HepG2 (cell line): ENCODE measurements at regions not wholly inside any gene's neighbourhood (a gene's known extent, or its start where the extent isn't known, plus 50 kb on each side); places are given as distances from the start of the nearest gene placed in this dataset.

Experiments
- ATAC-seq: fragments of 200-7000 bp; cut with Tn5 transposase; 3 replicates; pipeline ENCODE4 v1.9.1; 2020; ENCODE audit warnings: mild to moderate bottlenecking, moderate library complexity
- BruUV-seq: library from RNA; stranded (reverse); fragments of 400-500 nt; replicated peaks from 2 replicates; lab custom pipeline; 2021; lab: Mats Ljungman, UMichigan
- CTCF ChIA-PET: fragments of 300-600 bp; formaldehyde crosslinking; extraction: SDS; loops from one replicate; lab custom pipeline; 2021; ENCODE audit warnings: low total read pairs, inconsistent platforms, low intra/inter-chr PET ratio; lab: Yijun Ruan, JAX
- POLR2A ChIA-PET: fragments of 350-600 bp; sonication (Branson Sonifier 250); formaldehyde crosslinking; loops from one replicate; lab custom pipeline; 2020; ENCODE audit warnings: antibody characterized with exemption, inconsistent platforms; lab: Yijun Ruan, JAX
- DNase-seq: peaks from one replicate; pipeline ENCODE4 v3.0.0-alpha.2; 2015; ENCODE audit warnings: low spot score
- FAIRE-seq: peaks from 3 replicates; lab custom pipeline; 2011; peaks lifted over from hg19 to GRCh38; lab: Jason Lieb, UNC
- H2AFZ ChIP-seq: one replicate; pipeline ENCODE4 v1.6.1; 2011; ENCODE audit warnings: low read length, inconsistent platforms
- H3K27ac ChIP-seq: fragments of 300-600 bp; 3 replicates; pipeline ENCODE4 v1.8.0; 2011; ENCODE audit warnings: mixed run types, mild to moderate bottlenecking, mixed read lengths, low read length, inconsistent platforms; ENCODE audit not compliant: insufficient read depth; ENCODE audit errors: extremely low read length
- H3K27me3 ChIP-seq, 2 experiments: fragments of 200-600 bp in 1 of 2; 2 replicates in 1 of 2; 3 replicates in 1 of 2; pipeline versions ENCODE4 v1.6.0 to v1.8.0; 2011; ENCODE audit warnings: low read length in 2 of 2, mild to moderate bottlenecking in 2 of 2, moderate library complexity in 2 of 2, inconsistent platforms in 1 of 2; ENCODE audit not compliant: insufficient read depth in 2 of 2, control insufficient read depth in 1 of 2
- H3K36me3 ChIP-seq, 2 experiments: fragments of 200-600 bp in 1 of 2; replicated peaks in 1 of 2; 2 replicates in 1 of 2; 3 replicates in 1 of 2; pipeline versions ENCODE4 v1.5.1 to v1.8.0; 2011; ENCODE audit warnings: low read length in 2 of 2, inconsistent platforms in 1 of 2; ENCODE audit not compliant: insufficient read depth in 2 of 2, control insufficient read depth in 1 of 2
- H3K4me1 ChIP-seq: 2 replicates; pipeline ENCODE4 v1.5.1; 2012; ENCODE audit warnings: low read length, inconsistent platforms; ENCODE audit not compliant: insufficient read depth
- H3K4me2 ChIP-seq: 2 replicates; pipeline ENCODE4 v1.6.0; 2011; ENCODE audit warnings: low read depth, low read length, inconsistent platforms
- H3K4me3 ChIP-seq, 3 experiments: fragments of 200-600 bp in 1 of 3; sonication (generic), shearing (Covaris generic) in 1 of 3; replicated peaks in 1 of 3; 2 replicates each; pipeline ENCODE4 v1.5.1; 2011 to 2016; ENCODE audit warnings: low read length in 3 of 3, inconsistent platforms in 2 of 3, low read depth in 2 of 3, mild to moderate bottlenecking in 2 of 3, control low read depth in 1 of 3, mixed read lengths in 1 of 3; ENCODE audit not compliant: insufficient read depth in 1 of 3
- H3K79me2 ChIP-seq: one replicate; pipeline ENCODE4 v1.6.1; 2011; ENCODE audit warnings: low read length, inconsistent platforms; ENCODE audit not compliant: insufficient read depth
- H3K9ac ChIP-seq: 2 replicates; pipeline ENCODE4 v1.6.0; 2011; ENCODE audit warnings: mild to moderate bottlenecking, low read depth, low read length, inconsistent platforms; ENCODE audit not compliant: insufficient read depth
- H3K9me3 ChIP-seq: 2 replicates; pipeline ENCODE4 v1.5.1; 2012; ENCODE audit warnings: mild to moderate bottlenecking, low read length
- H4K20me1 ChIP-seq: 2 replicates; pipeline ENCODE4 v1.6.0; 2011; ENCODE audit warnings: inconsistent platforms, mild to moderate bottlenecking, low read length, moderate library complexity; ENCODE audit not compliant: insufficient read depth
- ARNTL ChIP-seq: sonication (generic); formaldehyde crosslinking; IDR thresholded peaks from 2 replicates; pipeline ENCODE4 v1.4.0; 2020; ENCODE audit warnings: mild to moderate bottlenecking, missing genetic modification reagents
- ETV5 ChIP-seq: IDR thresholded peaks from 2 replicates; pipeline ENCODE4 v1.6.1; 2018; ENCODE audit warnings: missing biosample characterization, missing genetic modification reagents, inconsistent platforms, borderline replicate concordance
- IKZF5 ChIP-seq: IDR thresholded peaks from 2 replicates; pipeline ENCODE4 v1.6.1; 2018; ENCODE audit warnings: missing genetic modification reagents, mild to moderate bottlenecking, missing compliant biosample characterization
- RFXANK ChIP-seq: IDR thresholded peaks from 2 replicates; pipeline ENCODE4 v1.6.1; 2016
- SRY ChIP-seq: sonication (generic); formaldehyde crosslinking; IDR thresholded peaks from 2 replicates; pipeline ENCODE4 v1.8.0; 2022; ENCODE audit warnings: mild to moderate bottlenecking, missing genetic modification reagents
- ZNF572 ChIP-seq: sonication (generic); formaldehyde crosslinking; IDR thresholded peaks from 2 replicates; pipeline ENCODE4 v1.5.1; 2020; ENCODE audit warnings: mild to moderate bottlenecking, missing genetic modification reagents
- ZNF607 ChIP-seq: sonication (generic); formaldehyde crosslinking; IDR thresholded peaks from 2 replicates; pipeline ENCODE4 v1.5.1; 2020; ENCODE audit warnings: missing genetic modification reagents, mild to moderate bottlenecking, borderline replicate concordance
- ZNF724P ChIP-seq: sonication (generic); formaldehyde crosslinking; IDR thresholded peaks from 2 replicates; pipeline ENCODE4 v1.8.0; 2022; ENCODE audit warnings: missing genetic modification reagents, borderline replicate concordance
- ZSCAN21 ChIP-seq: sonication (generic); formaldehyde crosslinking; IDR thresholded peaks from 2 replicates; pipeline ENCODE4 v1.8.0; 2022; ENCODE audit warnings: mild to moderate bottlenecking, missing genetic modification reagents, moderate library complexity, borderline replicate concordance
- WGBS: methylation state at CpG from one replicate; pipeline ENCODE4 v1.1.6; 2017; ENCODE audit warnings: low lambda C conversion rate; 5-methylcytosine and 5-hydroxymethylcytosine counted together
- in situ Hi-C: cut with HindIII; loops from 2 replicates; pipeline ENCODE4 v1.10.0; 2017; ENCODE audit warnings: low pct_unique_long_range_greater_than_20kb; ENCODE audit not compliant: extremely low pct_ligation_motif_present
- intact Hi-C: fragments of 100-400 bp; cut with micrococcal nuclease; formaldehyde crosslinking; loops from one replicate; pipeline ENCODE4 v1.10.0; 2022; ENCODE audit not compliant: unreplicated experiment
- TF ChIP-seq, protein P1 (sequence below): sonication (generic); formaldehyde crosslinking; IDR thresholded peaks from 2 replicates; pipeline ENCODE4 v1.4.0; 2020; ENCODE audit warnings: missing genetic modification reagents, borderline replicate concordance
- TF ChIP-seq, protein P2 (sequence below): sonication (generic); formaldehyde crosslinking; IDR thresholded peaks from 2 replicates; pipeline ENCODE4 v1.5.0; 2020; ENCODE audit warnings: mild to moderate bottlenecking, missing genetic modification reagents

- in situ Hi-C loops (loop anchor here (10.0 kb wide), 1 partner anchor 129 kb away; no protein-coding TSS in a partner anchor), intact Hi-C loops (no loop called here)
- H3K9me3 ChIP-seq: no peaks in the 10 kb centered on the region
- H3K36me3 ChIP-seq: peaks cover 8 to 37% of the 10 kb centered on the region in 2 experiments
- no peak overlapping the region for H3K27ac ChIP-seq
- H3K27me3 ChIP-seq: no peaks in the 10 kb centered on the region
- no peak overlapping the region for H3K4me3 ChIP-seq
- POLR2A ChIA-PET: no interaction called here
- H2AFZ ChIP-seq: no peak overlapping the region
- ATAC-seq (no peak), DNase-seq (no peak), FAIRE-seq (no peak)
- no TSS peak for BruUV-seq
- TF ChIP-seq ZNF572 (CRISPR knock-in tag) (no peak), IKZF5 (CRISPR knock-in tag) (no peak), ARNTL (CRISPR knock-in tag) (no peak), ZNF607 (CRISPR knock-in tag) (no peak), RFXANK (CRISPR knock-in tag) (no peak), ETV5 (CRISPR knock-in tag) (no peak), ZNF724P (CRISPR knock-in tag) (no peak), ZSCAN21 (CRISPR knock-in tag) (no peak), SRY (CRISPR knock-in tag) (no peak)
- TF ChIP-seq, protein P1, sequence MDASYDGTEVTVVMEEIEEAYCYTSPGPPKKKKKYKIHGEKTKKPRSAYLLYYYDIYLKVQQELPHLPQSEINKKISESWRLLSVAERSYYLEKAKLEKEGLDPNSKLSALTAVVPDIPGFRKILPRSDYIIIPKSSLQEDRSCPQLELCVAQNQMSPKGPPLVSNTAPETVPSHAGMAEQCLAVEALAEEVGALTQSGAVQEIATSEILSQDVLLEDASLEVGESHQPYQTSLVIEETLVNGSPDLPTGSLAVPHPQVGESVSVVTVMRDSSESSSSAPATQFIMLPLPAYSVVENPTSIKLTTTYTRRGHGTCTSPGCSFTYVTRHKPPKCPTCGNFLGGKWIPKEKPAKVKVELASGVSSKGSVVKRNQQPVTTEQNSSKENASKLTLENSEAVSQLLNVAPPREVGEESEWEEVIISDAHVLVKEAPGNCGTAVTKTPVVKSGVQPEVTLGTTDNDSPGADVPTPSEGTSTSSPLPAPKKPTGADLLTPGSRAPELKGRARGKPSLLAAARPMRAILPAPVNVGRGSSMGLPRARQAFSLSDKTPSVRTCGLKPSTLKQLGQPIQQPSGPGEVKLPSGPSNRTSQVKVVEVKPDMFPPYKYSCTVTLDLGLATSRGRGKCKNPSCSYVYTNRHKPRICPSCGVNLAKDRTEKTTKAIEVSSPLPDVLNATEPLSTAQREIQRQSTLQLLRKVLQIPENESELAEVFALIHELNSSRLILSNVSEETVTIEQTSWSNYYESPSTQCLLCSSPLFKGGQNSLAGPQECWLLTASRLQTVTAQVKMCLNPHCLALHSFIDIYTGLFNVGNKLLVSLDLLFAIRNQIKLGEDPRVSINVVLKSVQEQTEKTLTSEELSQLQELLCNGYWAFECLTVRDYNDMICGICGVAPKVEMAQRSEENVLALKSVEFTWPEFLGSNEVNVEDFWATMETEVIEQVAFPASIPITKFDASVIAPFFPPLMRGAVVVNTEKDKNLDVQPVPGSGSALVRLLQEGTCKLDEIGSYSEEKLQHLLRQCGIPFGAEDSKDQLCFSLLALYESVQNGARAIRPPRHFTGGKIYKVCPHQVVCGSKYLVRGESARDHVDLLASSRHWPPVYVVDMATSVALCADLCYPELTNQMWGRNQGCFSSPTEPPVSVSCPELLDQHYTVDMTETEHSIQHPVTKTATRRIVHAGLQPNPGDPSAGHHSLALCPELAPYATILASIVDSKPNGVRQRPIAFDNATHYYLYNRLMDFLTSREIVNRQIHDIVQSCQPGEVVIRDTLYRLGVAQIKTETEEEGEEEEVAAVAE (CRISPR knock-in tag): no peak
- TF ChIP-seq, protein P2, sequence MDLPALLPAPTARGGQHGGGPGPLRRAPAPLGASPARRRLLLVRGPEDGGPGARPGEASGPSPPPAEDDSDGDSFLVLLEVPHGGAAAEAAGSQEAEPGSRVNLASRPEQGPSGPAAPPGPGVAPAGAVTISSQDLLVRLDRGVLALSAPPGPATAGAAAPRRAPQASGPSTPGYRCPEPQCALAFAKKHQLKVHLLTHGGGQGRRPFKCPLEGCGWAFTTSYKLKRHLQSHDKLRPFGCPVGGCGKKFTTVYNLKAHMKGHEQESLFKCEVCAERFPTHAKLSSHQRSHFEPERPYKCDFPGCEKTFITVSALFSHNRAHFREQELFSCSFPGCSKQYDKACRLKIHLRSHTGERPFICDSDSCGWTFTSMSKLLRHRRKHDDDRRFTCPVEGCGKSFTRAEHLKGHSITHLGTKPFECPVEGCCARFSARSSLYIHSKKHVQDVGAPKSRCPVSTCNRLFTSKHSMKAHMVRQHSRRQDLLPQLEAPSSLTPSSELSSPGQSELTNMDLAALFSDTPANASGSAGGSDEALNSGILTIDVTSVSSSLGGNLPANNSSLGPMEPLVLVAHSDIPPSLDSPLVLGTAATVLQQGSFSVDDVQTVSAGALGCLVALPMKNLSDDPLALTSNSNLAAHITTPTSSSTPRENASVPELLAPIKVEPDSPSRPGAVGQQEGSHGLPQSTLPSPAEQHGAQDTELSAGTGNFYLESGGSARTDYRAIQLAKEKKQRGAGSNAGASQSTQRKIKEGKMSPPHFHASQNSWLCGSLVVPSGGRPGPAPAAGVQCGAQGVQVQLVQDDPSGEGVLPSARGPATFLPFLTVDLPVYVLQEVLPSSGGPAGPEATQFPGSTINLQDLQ (CRISPR knock-in tag): no peak
- no peaks in the 10 kb centered on the region for H3K4me1 ChIP-seq
- H3K4me2 ChIP-seq: no peak overlapping the region
- WGBS: 96% methylated on average over 7 of the region's 7 CpGs
- no peaks in the 10 kb centered on the region for H3K79me2 ChIP-seq
- CTCF ChIA-PET: no interaction called here
- no peak overlapping the region for H3K9ac ChIP-seq
- no peaks in the 10 kb centered on the region for H4K20me1 ChIP-seq
Observed at GRCh38 chr14:71725922-71726579, 206.2 kb upstream of the RGS6 start.
